Calu3 (cell line): ENCODE measurements at regions not wholly inside any gene's neighbourhood (a gene's known extent, or its start where the extent isn't known, plus 50 kb on each side); places are given as distances from the start of the nearest gene placed in this dataset.
"Not testable (repeated sequence)": the region's sequence is repeated elsewhere in the genome, so short reads cannot be mapped to it uniquely, and the experiment has no call there.

ENCODE experiments used
- BruUV-seq: library from RNA; stranded (reverse); fragments of 400-500 nt; replicated peaks from 2 replicates; lab custom pipeline; 2021; lab: Mats Ljungman, UMichigan
- CTCF ChIA-PET: fragments of 300-600 bp; sonication (Branson Sonifier 250); formaldehyde crosslinking; loops from one replicate; lab custom pipeline; 2022; ENCODE audit warnings: antibody characterized with exemption; lab: Charles Lee
- DNase-seq: peaks from one replicate; pipeline ENCODE4 v3.0.0; 2022
- H3K27ac Mint-ChIP-seq: one replicate; pipeline ENCODE4 v1.8.0; 2022; ENCODE audit warnings: mixed read lengths; ENCODE audit not compliant: unreplicated experiment
- H3K27me3 Mint-ChIP-seq: one replicate; pipeline ENCODE4 v1.8.0; 2022; ENCODE audit warnings: mixed read lengths; ENCODE audit not compliant: unreplicated experiment
- H3K36me3 Mint-ChIP-seq: one replicate; pipeline ENCODE4 v1.8.0; 2022; ENCODE audit warnings: mild to moderate bottlenecking, moderate library complexity, mixed read lengths; ENCODE audit not compliant: insufficient read depth, unreplicated experiment
- H3K4me1 Mint-ChIP-seq: one replicate; pipeline ENCODE4 v1.8.0; 2022; ENCODE audit warnings: mild to moderate bottlenecking, low read depth, mixed read lengths; ENCODE audit not compliant: unreplicated experiment
- H3K4me3 Mint-ChIP-seq: one replicate; pipeline ENCODE4 v1.8.0; 2022; ENCODE audit warnings: mild to moderate bottlenecking, low read depth, moderate library complexity, mixed read lengths; ENCODE audit not compliant: unreplicated experiment
- H3K9me3 Mint-ChIP-seq: one replicate; pipeline ENCODE4 v1.8.0; 2022; ENCODE audit warnings: low read depth, mixed read lengths; ENCODE audit not compliant: unreplicated experiment
- intact Hi-C: fragments of 100-400 bp; cut with micrococcal nuclease; formaldehyde crosslinking; loops from one replicate; pipeline ENCODE4 v1.10.0; 2022; ENCODE audit not compliant: unreplicated experiment
- TF ChIP-seq, protein P1 (sequence below): fragments of 200-600 bp; IDR thresholded peaks from one replicate; pipeline ENCODE4 v1.8.0; 2022; ENCODE audit warnings: antibody characterized with exemption; ENCODE audit not compliant: unreplicated experiment

GRCh38 chr13:110817143-110817542 is 97.7 kb downstream of the ANKRD10 start:
- H3K27ac Mint-ChIP-seq, result no peak overlapping the region
- H3K4me3 Mint-ChIP-seq, result no peak overlapping the region
- no TSS peak for BruUV-seq
- intact Hi-C loops, result loop anchor here (5.0 kb wide), 1 partner anchor 100 kb away; no protein-coding TSS in a partner anchor
- H3K4me1 Mint-ChIP-seq, result no peaks in the 10 kb centered on the region
- CTCF ChIA-PET, result no interaction called here
- TF ChIP-seq, protein P1, sequence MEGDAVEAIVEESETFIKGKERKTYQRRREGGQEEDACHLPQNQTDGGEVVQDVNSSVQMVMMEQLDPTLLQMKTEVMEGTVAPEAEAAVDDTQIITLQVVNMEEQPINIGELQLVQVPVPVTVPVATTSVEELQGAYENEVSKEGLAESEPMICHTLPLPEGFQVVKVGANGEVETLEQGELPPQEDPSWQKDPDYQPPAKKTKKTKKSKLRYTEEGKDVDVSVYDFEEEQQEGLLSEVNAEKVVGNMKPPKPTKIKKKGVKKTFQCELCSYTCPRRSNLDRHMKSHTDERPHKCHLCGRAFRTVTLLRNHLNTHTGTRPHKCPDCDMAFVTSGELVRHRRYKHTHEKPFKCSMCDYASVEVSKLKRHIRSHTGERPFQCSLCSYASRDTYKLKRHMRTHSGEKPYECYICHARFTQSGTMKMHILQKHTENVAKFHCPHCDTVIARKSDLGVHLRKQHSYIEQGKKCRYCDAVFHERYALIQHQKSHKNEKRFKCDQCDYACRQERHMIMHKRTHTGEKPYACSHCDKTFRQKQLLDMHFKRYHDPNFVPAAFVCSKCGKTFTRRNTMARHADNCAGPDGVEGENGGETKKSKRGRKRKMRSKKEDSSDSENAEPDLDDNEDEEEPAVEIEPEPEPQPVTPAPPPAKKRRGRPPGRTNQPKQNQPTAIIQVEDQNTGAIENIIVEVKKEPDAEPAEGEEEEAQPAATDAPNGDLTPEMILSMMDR, result no peak
- H3K36me3 Mint-ChIP-seq, result no peaks in the 10 kb centered on the region
- no peak for DNase-seq
- H3K27me3 Mint-ChIP-seq, result no peaks in the 10 kb centered on the region
- no peaks in the 10 kb centered on the region for H3K9me3 Mint-ChIP-seq

- H3K4me3 Mint-ChIP-seq, result no peak overlapping the region
- H3K27ac Mint-ChIP-seq, result no peak overlapping the region
- no peak for DNase-seq
- intact Hi-C loops, result loop anchor here (5.0 kb wide), 1 partner anchor 101 kb away; no protein-coding TSS in a partner anchor
- no peaks in the 10 kb centered on the region for H3K4me1 Mint-ChIP-seq
- H3K9me3 Mint-ChIP-seq, result no peaks in the 10 kb centered on the region
- H3K27me3 Mint-ChIP-seq, result no peaks in the 10 kb centered on the region
- H3K36me3 Mint-ChIP-seq, result no peaks in the 10 kb centered on the region
- BruUV-seq, result no TSS peak
- TF ChIP-seq, protein P1, result no peak
- CTCF ChIA-PET, result interaction anchor here (0.6 kb wide), 1 partner anchor 90 kb away, joined by 4 read pairs; no protein-coding TSS in a partner anchor
These were observed 96.1 kb downstream of the ANKRD10 start for GRCh38 chr13:110818747-110819146.

- H3K4me1 Mint-ChIP-seq, result no peaks in the 10 kb centered on the region
- H3K36me3 Mint-ChIP-seq, result no peaks in the 10 kb centered on the region
- no peaks in the 10 kb centered on the region for H3K27me3 Mint-ChIP-seq
- H3K4me3 Mint-ChIP-seq, result no peak overlapping the region
- BruUV-seq, result no TSS peak
- TF ChIP-seq, protein P1, result peak; percentile 56
- DNase-seq, result peak; percentile 59
- H3K27ac Mint-ChIP-seq, result no peak overlapping the region
- intact Hi-C loops, result loop anchor here (5.0 kb wide), 1 partner anchor 102 kb away; no protein-coding TSS in a partner anchor
- H3K9me3 Mint-ChIP-seq, result no peaks in the 10 kb centered on the region
- CTCF ChIA-PET, result no interaction called here
These were observed 95.5 kb downstream of the ANKRD10 start for GRCh38 chr13:110819203-110820014.

GRCh38 chr13:110820322-110820721 is 94.5 kb downstream of the ANKRD10 start:
- CTCF ChIA-PET, result no interaction called here
- Mint-ChIP-seq H3K36me3 (no peaks in the 10 kb centered on the region), H3K4me3 (no peak overlapping the region), H3K9me3 (no peaks in the 10 kb centered on the region), H3K27ac (no peak overlapping the region), H3K4me1 (no peaks in the 10 kb centered on the region), H3K27me3 (no peaks in the 10 kb centered on the region)
- TF ChIP-seq, protein P1, result no peak
- no TSS peak for BruUV-seq
- intact Hi-C loops, result no loop called here
- DNase-seq, result no peak

- CTCF ChIA-PET, intact Hi-C loops, BruUV-seq: not testable (repeated sequence)
These were observed 92.8 kb downstream of the ANKRD10 start for GRCh38 chr13:110821837-110822668.

More at GRCh38 chr13:110821837-110822668, 92.8 kb downstream of the ANKRD10 start:
- not testable (repeated sequence) for H3K27me3 Mint-ChIP-seq, H3K27ac Mint-ChIP-seq, H3K36me3 Mint-ChIP-seq, H3K9me3 Mint-ChIP-seq, H3K4me1 Mint-ChIP-seq, H3K4me3 Mint-ChIP-seq, DNase-seq
